GM18507 (cell line): ENCODE measurements at regions not wholly inside any gene's neighbourhood (a gene's known extent, or its start where the extent isn't known, plus 50 kb on each side); places are given as distances from the start of the nearest gene placed in this dataset.
A peak's percentile ranks its signal among the peaks of the same experiment; 100 is the strongest.

Experiments used
- DNase-seq: peaks from one replicate; pipeline ENCODE4 v3.0.0; 2011; ENCODE audit warnings: low read depth; ENCODE audit not compliant: insufficient read length; ENCODE audit errors: extremely low spot score
- FAIRE-seq: peaks from 2 replicates; lab custom pipeline; 2011; peaks lifted over from hg19 to GRCh38; lab: Jason Lieb, UNC

GRCh38 chr12:89945123-89945522 lies 236.5 kb upstream of the ATP2B1 start:
- no peak for DNase-seq
- no peak for FAIRE-seq

GRCh38 chr12:89943463-89943862 lies 234.8 kb upstream of the ATP2B1 start:
- FAIRE-seq (no peak), DNase-seq (no peak)

GRCh38 chr12:89941436-89941835 lies 232.8 kb upstream of the ATP2B1 start:
- no peak for FAIRE-seq
- no peak for DNase-seq

- DNase-seq: no peak
- FAIRE-seq: no peak
Observed at GRCh38 chr12:89939522-89940215, 231.0 kb upstream of the ATP2B1 start.

- no peak for DNase-seq
- FAIRE-seq: no peak
Observed at GRCh38 chr12:89936631-89937030, 228.0 kb upstream of the ATP2B1 start.

GRCh38 chr12:89935850-89936249 lies 227.2 kb upstream of the ATP2B1 start:
- DNase-seq (no peak), FAIRE-seq (peak; percentile 85)

- no peak for FAIRE-seq
- DNase-seq: no peak
Observed at GRCh38 chr12:89933911-89934310, 225.3 kb upstream of the ATP2B1 start.

GRCh38 chr12:89932954-89933353 lies 224.3 kb upstream of the ATP2B1 start:
- FAIRE-seq (no peak), DNase-seq (no peak)

- DNase-seq (no peak), FAIRE-seq (peak; percentile 61)
Observed at GRCh38 chr12:89928467-89928866, 219.8 kb upstream of the ATP2B1 start.

GRCh38 chr12:89927226-89927698 lies 218.6 kb upstream of the ATP2B1 start:
- FAIRE-seq (peak; percentile 96), DNase-seq (peak; percentile 54)

GRCh38 chr12:89924191-89924590 lies 215.6 kb upstream of the ATP2B1 start:
- DNase-seq (no peak), FAIRE-seq (peak; percentile 12)

GRCh38 chr12:89923091-89923490 lies 214.5 kb upstream of the ATP2B1 start:
- DNase-seq (no peak), FAIRE-seq (no peak)

GRCh38 chr12:89920866-89921265 lies 212.2 kb upstream of the ATP2B1 start:
- FAIRE-seq (no peak), DNase-seq (no peak)

GRCh38 chr12:89919241-89919906 lies 210.7 kb upstream of the ATP2B1 start:
- DNase-seq (no peak), FAIRE-seq (no peak)

- FAIRE-seq (no peak), DNase-seq (no peak)
Observed at GRCh38 chr12:89918172-89918846, 209.7 kb upstream of the ATP2B1 start.

GRCh38 chr12:89909753-89910152 lies 201.1 kb upstream of the ATP2B1 start:
- FAIRE-seq: no peak

GRCh38 chr12:89907659-89908058 lies 199.0 kb upstream of the ATP2B1 start:
- no peak for DNase-seq
- FAIRE-seq: no peak

More at GRCh38 chr12:89909753-89910152, 201.1 kb upstream of the ATP2B1 start:
- no peak for DNase-seq

GRCh38 chr12:89906824-89907223 lies 198.2 kb upstream of the ATP2B1 start:
- FAIRE-seq (no peak), DNase-seq (no peak)

GRCh38 chr12:89906178-89906577 lies 197.5 kb upstream of the ATP2B1 start:
- FAIRE-seq: no peak
- DNase-seq: no peak

GRCh38 chr12:89901906-89902642 lies 193.4 kb upstream of the ATP2B1 start:
- FAIRE-seq (no peak), DNase-seq (no peak)
